IMR-90 (cell line): ENCODE measurements at regions not wholly inside any gene's neighbourhood (a gene's known extent, or its start where the extent isn't known, plus 50 kb on each side); places are given as distances from the start of the nearest gene placed in this dataset.

Experiments used
- ATAC-seq: fragments of 200-7000 bp; cut with Tn5 transposase; 2 replicates; pipeline ENCODE4 v1.9.1; 2020; ENCODE audit warnings: low read depth, mild to moderate bottlenecking, moderate library complexity
- BruUV-seq: library from RNA; stranded (reverse); fragments of 400-500 nt; replicated peaks from 2 replicates; lab custom pipeline; 2021; lab: Mats Ljungman, UMichigan
- CTCF ChIA-PET: fragments of 300-600 bp; formaldehyde crosslinking; extraction: SDS; loops from one replicate; lab custom pipeline; 2021; ENCODE audit warnings: antibody characterized with exemption; lab: Yijun Ruan, JAX
- POLR2A ChIA-PET: fragments of 300-600 bp; sonication (Branson Sonifier 250); formaldehyde crosslinking; loops from one replicate; lab custom pipeline; 2022; ENCODE audit warnings: antibody characterized with exemption; ENCODE audit not compliant: unreplicated experiment; lab: Charles Lee
- DNase-seq: peaks from one replicate; pipeline ENCODE4 v3.0.0; 2013
- H2AFZ ChIP-seq: replicated peaks from 2 replicates; pipeline ENCODE3; 2013; ENCODE audit warnings: low read length, mild to moderate bottlenecking; ENCODE audit not compliant: poor library complexity
- H2AK5ac ChIP-seq: 2 replicates; pipeline ENCODE4 v1.6.1; 2013; ENCODE audit warnings: low read depth, low read length, inconsistent platforms
- H2AK9ac ChIP-seq: replicated peaks from 2 replicates; pipeline ENCODE3; 2013; ENCODE audit warnings: mild to moderate bottlenecking, low read depth, low read length, moderate library complexity; ENCODE audit not compliant: poor library complexity
- H2BK120ac ChIP-seq: 2 replicates; pipeline ENCODE4 v1.6.1; 2013; ENCODE audit warnings: low read depth, low read length, inconsistent platforms
- H2BK15ac ChIP-seq: 3 replicates; pipeline ENCODE4 v1.6.1; 2013; ENCODE audit warnings: low read depth, low read length, inconsistent platforms
- H2BK20ac ChIP-seq: 2 replicates; pipeline ENCODE4 v1.6.1; 2013; ENCODE audit warnings: low read depth, mild to moderate bottlenecking, inconsistent platforms, low read length, moderate library complexity
- H2BK5ac ChIP-seq: 2 replicates; pipeline ENCODE4 v1.6.1; 2013; ENCODE audit warnings: mild to moderate bottlenecking, low read depth, low read length, inconsistent platforms; ENCODE audit not compliant: poor library complexity, severe bottlenecking
- H3K14ac ChIP-seq: replicated peaks from 2 replicates; pipeline ENCODE4 v1.6.1; 2013; ENCODE audit warnings: low read depth, low read length, inconsistent platforms
- H3K18ac ChIP-seq: 2 replicates; pipeline ENCODE4 v1.6.1; 2013; ENCODE audit warnings: low read depth, low read length, control low read depth
- H3K23ac ChIP-seq: 2 replicates; pipeline ENCODE4 v1.6.1; 2013; ENCODE audit warnings: low read depth, low read length, inconsistent platforms
- H3K27ac ChIP-seq: 2 replicates; pipeline ENCODE4 v1.5.1; 2013; ENCODE audit warnings: mild to moderate bottlenecking, control low read depth, low read length; ENCODE audit not compliant: insufficient read depth
- H3K27me3 ChIP-seq: 2 replicates; pipeline ENCODE4 v1.6.1; 2013; ENCODE audit warnings: low read length; ENCODE audit not compliant: control insufficient read depth, insufficient read depth
- H3K36me3 ChIP-seq: 2 replicates; pipeline ENCODE4 v1.6.1; 2013; ENCODE audit warnings: low read length, mixed read lengths; ENCODE audit not compliant: control insufficient read depth, insufficient read depth
- H3K4ac ChIP-seq: 2 replicates; pipeline ENCODE4 v1.6.1; 2013; ENCODE audit warnings: low read depth, low read length, inconsistent platforms
- H3K4me1 ChIP-seq: 2 replicates; pipeline ENCODE4 v1.6.1; 2013; ENCODE audit warnings: low read length, mixed read lengths; ENCODE audit not compliant: control insufficient read depth, insufficient read depth
- H3K4me2 ChIP-seq: 2 replicates; pipeline ENCODE4 v1.6.1; 2013; ENCODE audit warnings: low read depth, mild to moderate bottlenecking, control low read depth, low read length, moderate library complexity
- H3K4me3 ChIP-seq: 2 replicates; pipeline ENCODE4 v1.5.1; 2013; ENCODE audit warnings: low read depth, mild to moderate bottlenecking, control low read depth, low read length, moderate library complexity; ENCODE audit not compliant: insufficient read depth
- H3K56ac ChIP-seq: 2 replicates; pipeline ENCODE4 v1.6.1; 2013; ENCODE audit warnings: low read length, inconsistent platforms; ENCODE audit not compliant: insufficient read depth; ENCODE audit errors: extremely low read depth
- H3K79me1 ChIP-seq, 2 experiments: 2 replicates each; pipeline ENCODE4 v1.6.1; 2013; ENCODE audit warnings: low read length in 2 of 2, inconsistent platforms in 1 of 2, low read depth in 1 of 2
- H3K9ac ChIP-seq: 2 replicates; pipeline ENCODE4 v1.6.1; 2013; ENCODE audit warnings: low read depth, low read length, control low read depth
- H3K9me1 ChIP-seq: 2 replicates; pipeline ENCODE4 v1.6.1; 2013; ENCODE audit warnings: low read length, inconsistent platforms; ENCODE audit not compliant: insufficient read depth
- H3K9me3 ChIP-seq: 2 replicates; pipeline ENCODE4 v1.6.1; 2013; ENCODE audit warnings: low read length; ENCODE audit not compliant: control insufficient read depth, insufficient read depth
- H4K20me1 ChIP-seq: 2 replicates; pipeline ENCODE4 v1.6.1; 2013; ENCODE audit warnings: low read length, inconsistent platforms; ENCODE audit not compliant: insufficient read depth
- H4K5ac ChIP-seq: 2 replicates; pipeline ENCODE4 v1.6.1; 2013; ENCODE audit warnings: mild to moderate bottlenecking, low read depth, low read length, control low read depth
- H4K8ac ChIP-seq, 2 experiments: 2 replicates each; pipeline ENCODE4 v1.6.1; 2013; ENCODE audit warnings: low read depth in 2 of 2, low read length in 2 of 2, control low read depth in 1 of 2, inconsistent platforms in 1 of 2
- H4K91ac ChIP-seq: 2 replicates; pipeline ENCODE4 v1.6.1; 2013; ENCODE audit warnings: low read depth, low read length, inconsistent platforms; ENCODE audit not compliant: insufficient read depth
- BHLHE40 ChIP-seq: fragments of 150-350 bp; IDR thresholded peaks from 2 replicates; pipeline ENCODE4 v1.6.1; 2016; ENCODE audit warnings: mild to moderate bottlenecking, low read depth, low read length
- CEBPB ChIP-seq: IDR thresholded peaks from 2 replicates; pipeline ENCODE4 v1.6.1; 2012; ENCODE audit warnings: low read depth, low read length, improper control_type of control experiment
- CHD1 ChIP-seq: IDR thresholded peaks from 2 replicates; pipeline ENCODE4 v1.6.1; 2012; ENCODE audit warnings: low read depth, low read length, improper control_type of control experiment
- FOS ChIP-seq: fragments of 150-350 bp; IDR thresholded peaks from 2 replicates; pipeline ENCODE4 v1.6.1; 2016; ENCODE audit warnings: low read depth, low read length
- MAFK ChIP-seq: IDR thresholded peaks from 2 replicates; pipeline ENCODE4 v1.6.1; 2012; ENCODE audit warnings: low read depth, low read length, improper control_type of control experiment
- MAZ ChIP-seq: IDR thresholded peaks from 2 replicates; pipeline ENCODE4 v1.6.1; 2012; ENCODE audit warnings: low read depth, mild to moderate bottlenecking, low read length, improper control_type of control experiment, moderate library complexity, borderline replicate concordance
- MXI1 ChIP-seq: IDR thresholded peaks from 2 replicates; pipeline ENCODE4 v1.6.1; 2012; ENCODE audit warnings: low read depth, mild to moderate bottlenecking, low read length, moderate library complexity, borderline replicate concordance
- NFE2L2 ChIP-seq: fragments of 150-350 bp; IDR thresholded peaks from 2 replicates; pipeline ENCODE4 v1.6.1; 2016; ENCODE audit warnings: low read depth, mild to moderate bottlenecking, low read length
- RAD21 ChIP-seq: IDR thresholded peaks from 2 replicates; pipeline ENCODE4 v1.6.1; 2012; ENCODE audit warnings: low read length, improper control_type of control experiment
- RCOR1 ChIP-seq: IDR thresholded peaks from 2 replicates; pipeline ENCODE4 v1.6.1; 2012; ENCODE audit warnings: mild to moderate bottlenecking, low read length, improper control_type of control experiment; ENCODE audit not compliant: insufficient replicate concordance
- RFX5 ChIP-seq: IDR thresholded peaks from 2 replicates; pipeline ENCODE4 v1.8.0; 2012; ENCODE audit warnings: low read depth, mild to moderate bottlenecking, low read length, moderate library complexity
- SMC3 ChIP-seq: fragments of 150-350 bp; IDR thresholded peaks from 2 replicates; pipeline ENCODE4 v1.6.1; 2016; ENCODE audit warnings: low read depth, mild to moderate bottlenecking, antibody characterized with exemption, low read length, moderate library complexity
- WGBS, 2 experiments: methylation state at CpG; one replicate each; pipeline versions ENCODE4 v1.1.5 to v1.1.7; 2013; ENCODE audit warnings: missing lambda C conversion rate in 2 of 2; ENCODE audit not compliant: insufficient read length in 1 of 2; ENCODE audit errors: extremely low coverage in 2 of 2; 5-methylcytosine and 5-hydroxymethylcytosine counted together
- dilution Hi-C: fragments of 300-500 bp; cut with HindIII; formaldehyde crosslinking; loops from one replicate; pipeline ENCODE4 v1.14.3; 2018; ENCODE audit warnings: low sequenced_read_pairs; ENCODE audit not compliant: unreplicated experiment
- in situ Hi-C: fragments of 300-500 bp; cut with MboI; formaldehyde crosslinking; loops from 3 replicates; pipeline ENCODE4 v1.14.3; 2019; ENCODE audit warnings: low sequenced_read_pairs, inconsistent platforms, mixed read lengths
- intact Hi-C: fragments of 100-400 bp; cut with micrococcal nuclease; formaldehyde crosslinking; loops from 2 replicates; pipeline ENCODE4 v1.10.0; 2022
- TF ChIP-seq, protein P1 (sequence below): fragments of 150-350 bp; IDR thresholded peaks from 2 replicates; pipeline ENCODE4 v1.6.1; 2017; ENCODE audit warnings: mild to moderate bottlenecking, antibody characterized with exemption, low read length, low read depth
- TF ChIP-seq, protein P2 (sequence below): fragments of 150-350 bp; IDR thresholded peaks from 2 replicates; pipeline ENCODE4 v1.6.1; 2016; ENCODE audit warnings: low read depth, mild to moderate bottlenecking, low read length, moderate library complexity, borderline replicate concordance

DNA sequence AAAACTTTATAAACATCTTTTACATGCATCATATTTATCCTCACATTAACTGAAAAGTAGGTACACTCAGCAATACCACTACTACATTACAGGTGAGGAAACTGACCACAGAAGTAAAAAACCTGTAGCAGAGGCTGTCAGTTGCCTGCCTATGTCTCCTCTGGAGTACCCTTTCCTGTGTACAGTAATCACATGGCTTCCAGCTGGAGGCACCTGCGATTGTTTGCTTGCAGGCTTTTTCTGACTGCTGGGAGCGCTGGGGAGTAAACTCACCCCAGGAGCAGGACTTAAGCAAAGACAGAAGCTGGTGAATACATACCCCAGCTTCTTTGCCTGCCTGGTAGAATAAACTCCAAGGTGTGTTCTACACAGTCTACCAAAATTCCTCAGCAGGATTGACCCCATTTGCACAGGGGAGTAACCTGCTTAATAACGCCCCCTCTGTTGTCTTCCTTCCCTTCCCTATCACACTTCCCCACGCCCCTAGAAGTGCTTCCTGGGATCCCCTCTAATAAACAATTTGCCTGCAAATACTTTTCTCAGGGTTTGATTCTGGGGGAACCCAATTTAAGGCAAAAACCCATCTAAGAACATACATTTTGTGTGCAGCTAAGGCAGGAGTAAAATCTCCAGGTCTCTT, 138.9 kb downstream of the PTH2R start:
- no peaks in the 10 kb centered on the region for H3K36me3 ChIP-seq
- in situ Hi-C loops: no loop called here
- intact Hi-C loops: no loop called here
- H3K9me3 ChIP-seq: peaks cover 6% of the 10 kb centered on the region
- ATAC-seq (no peak), DNase-seq (no peak)
- dilution Hi-C loops: no loop called here
- H3K4me2 ChIP-seq: no peak overlapping the region
- no peak overlapping the region for H4K8ac ChIP-seq
- H2BK15ac ChIP-seq: no peak overlapping the region
- no peak overlapping the region for H3K14ac ChIP-seq
- no peak overlapping the region for H3K4me3 ChIP-seq
- no peaks in the 10 kb centered on the region for H3K79me1 ChIP-seq
- no peak overlapping the region for H3K9ac ChIP-seq
- no peak overlapping the region for H2BK20ac ChIP-seq
- H3K18ac ChIP-seq: no peak overlapping the region
- no CpG with 5 or more reads among the region's 4 CpGs for whole genome bisulfite sequencing, 2 experiments
- TF ChIP-seq BHLHE40 (no peak), FOS (no peak), MAFK (no peak), CHD1 (no peak), RAD21 (no peak), NFE2L2 (no peak), MXI1 (no peak), RCOR1 (no peak), RFX5 (no peak), MAZ (no peak), SMC3 (no peak), CEBPB (no peak)
- TF ChIP-seq, protein P1, sequence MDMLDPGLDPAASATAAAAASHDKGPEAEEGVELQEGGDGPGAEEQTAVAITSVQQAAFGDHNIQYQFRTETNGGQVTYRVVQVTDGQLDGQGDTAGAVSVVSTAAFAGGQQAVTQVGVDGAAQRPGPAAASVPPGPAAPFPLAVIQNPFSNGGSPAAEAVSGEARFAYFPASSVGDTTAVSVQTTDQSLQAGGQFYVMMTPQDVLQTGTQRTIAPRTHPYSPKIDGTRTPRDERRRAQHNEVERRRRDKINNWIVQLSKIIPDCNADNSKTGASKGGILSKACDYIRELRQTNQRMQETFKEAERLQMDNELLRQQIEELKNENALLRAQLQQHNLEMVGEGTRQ: no peak
- TF ChIP-seq, protein P2, sequence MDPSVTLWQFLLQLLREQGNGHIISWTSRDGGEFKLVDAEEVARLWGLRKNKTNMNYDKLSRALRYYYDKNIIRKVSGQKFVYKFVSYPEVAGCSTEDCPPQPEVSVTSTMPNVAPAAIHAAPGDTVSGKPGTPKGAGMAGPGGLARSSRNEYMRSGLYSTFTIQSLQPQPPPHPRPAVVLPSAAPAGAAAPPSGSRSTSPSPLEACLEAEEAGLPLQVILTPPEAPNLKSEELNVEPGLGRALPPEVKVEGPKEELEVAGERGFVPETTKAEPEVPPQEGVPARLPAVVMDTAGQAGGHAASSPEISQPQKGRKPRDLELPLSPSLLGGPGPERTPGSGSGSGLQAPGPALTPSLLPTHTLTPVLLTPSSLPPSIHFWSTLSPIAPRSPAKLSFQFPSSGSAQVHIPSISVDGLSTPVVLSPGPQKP: no peak
- no peaks in the 10 kb centered on the region for H3K27me3 ChIP-seq
- H3K56ac ChIP-seq: no peak overlapping the region
- H3K4ac ChIP-seq: no peak overlapping the region
- ChIA-PET CTCF (no interaction called here), POLR2A (no interaction called here)
- H2AK9ac ChIP-seq: no peak overlapping the region
- H4K5ac ChIP-seq: no peak overlapping the region
- H2AK5ac ChIP-seq: no peak overlapping the region
- H3K27ac ChIP-seq: no peak overlapping the region
- no peak overlapping the region for H3K23ac ChIP-seq
- no peak overlapping the region for H2BK120ac ChIP-seq
- H3K4me1 ChIP-seq: no peaks in the 10 kb centered on the region
- H4K20me1 ChIP-seq: no peaks in the 10 kb centered on the region
- no peak overlapping the region for H4K91ac ChIP-seq
- no TSS peak for BruUV-seq
- no peak overlapping the region for H2BK5ac ChIP-seq
- no peak overlapping the region for H2AFZ ChIP-seq
- H3K9me1 ChIP-seq: no peaks in the 10 kb centered on the region
